ENCODE measurements at regions not wholly inside any gene's neighbourhood (a gene's known extent, or its start where the extent isn't known, plus 50 kb on each side); places are given as distances from the start of the nearest gene placed in this dataset.

- Histone ChIP-seq H2BK20ac (ENCODE audit: low read depth, low read length, poor library complexity, severe bottlenecking) (no peak overlapping the region), H3K27ac (ENCODE audit: insufficient read length, low read depth, low read length) (no peak overlapping the region), H4K5ac (ENCODE audit: insufficient read length, low read depth, low read length) (no peak overlapping the region), H4K20me1 (ENCODE audit: control insufficient read depth, insufficient read depth, insufficient read length) (no peaks in the 10 kb centered on the region), H2BK120ac (ENCODE audit: low read depth, low read length, poor library complexity, severe bottlenecking) (no peak overlapping the region), H3K79me2 (ENCODE audit: insufficient read depth, low read length) (no peaks in the 10 kb centered on the region), H3K4me1 (ENCODE audit: insufficient read depth, low read length) (no peaks in the 10 kb centered on the region), H3K9ac (ENCODE audit: extremely low read depth, insufficient read length, low read length) (no peak overlapping the region), H3K14ac (ENCODE audit: insufficient read depth, low read length) (no peak overlapping the region), H3K79me1 (ENCODE audit: insufficient read depth, low read depth, low read length, poor library complexity, severe bottlenecking) (no peaks in the 10 kb centered on the region), H4K91ac (ENCODE audit: insufficient read length, low read depth, low read length) (no peak overlapping the region), H3K56ac (ENCODE audit: insufficient read length, low read depth, low read length) (no peak overlapping the region), H3K9me3 (ENCODE audit: control insufficient read depth, low read depth, low read length) (no peaks in the 10 kb centered on the region), H3K23ac (ENCODE audit: insufficient read length, low read depth, low read length) (no peak overlapping the region), H2AFZ (ENCODE audit: low read length) (no peak overlapping the region), H3K27me3 (ENCODE audit: insufficient read depth, low read length) (no peaks in the 10 kb centered on the region), H2BK5ac (ENCODE audit: insufficient read length, low read length) (no peak overlapping the region), H2AK5ac (ENCODE audit: insufficient read length, low read length) (no peak overlapping the region), H3K23me2 (ENCODE audit: insufficient read length, low read depth, low read length, poor library complexity, severe bottlenecking) (no peaks in the 10 kb centered on the region), H4K8ac (replicated peaks; ENCODE audit: insufficient read length, low read depth, low read length) (no peak overlapping the region), H3K18ac (ENCODE audit: insufficient read length, low read depth, low read length) (no peak overlapping the region), H3T11ph (ENCODE audit: low read length) (no peak overlapping the region), H2BK12ac (ENCODE audit: insufficient read length, low read depth, low read length) (no peak overlapping the region), H3K4ac (ENCODE audit: low read depth, low read length) (no peak overlapping the region), H2BK15ac (ENCODE audit: low read depth, low read length) (no peak overlapping the region), H3K4me2 (ENCODE audit: insufficient read depth, insufficient read length, low read length) (no peak overlapping the region)
- no peak for TF ChIP-seq CTCF (conservative IDR thresholded peaks at IDR 0.05)
- 0 out of 5 replicates have a peak, but pooled peaks cover 0 to 3% of the 10 kb centered on the region in 2 experiments for H3K9me3 Mint-ChIP-seq
- no peak overlapping the region for H3K27ac Mint-ChIP-seq
- H3K27me3 Mint-ChIP-seq (ENCODE audit: low read depth): peaks cover 2% of the 10 kb centered on the region; the same call in 1 of the 2 replicates
- DNase-seq: no peak
- no peak overlapping the region for H3K4me3 Mint-ChIP-seq
- no peaks in the 10 kb centered on the region for H3K4me1 Mint-ChIP-seq
- no peaks in the 10 kb centered on the region for H3K36me3 Mint-ChIP-seq (ENCODE audit: insufficient read depth in 1 of 3, low read depth in 3 of 3)
- no CpG with 5 or more reads among the region's 3 CpGs for WGBS (ENCODE audit: extremely low coverage, insufficient read length, low lambda C conversion rate)
Measured at GRCh38 chr9:87097238-87097637, 149.9 kb upstream of the GAS1 start.
